Upper lobe of left lung (tissue), 6 donors: ENCODE measurements at regions not wholly inside any gene's neighbourhood (a gene's known extent, or its start where the extent isn't known, plus 50 kb on each side); places are given as distances from the start of the nearest gene placed in this dataset.
A peak's percentile ranks its signal among the peaks of the same experiment; 100 is the strongest.

Experiments used
- ATAC-seq, 2 donors: fragments of 200-7000 bp; cut with Tn5 transposase; one replicate each; pipeline ENCODE4 v1.9.1; 2022; ENCODE audit warnings: mild to moderate bottlenecking in 2 of 2, moderate library complexity in 2 of 2; ENCODE audit not compliant: low FRiP score in 2 of 2
- DNase-seq, 2 donors: peaks; one replicate each; pipeline ENCODE4 v3.0.0-alpha.2; 2019 to 2020
- H3K27ac ChIP-seq, 4 donors: fragments of 200-600 bp; sonication (generic); one replicate each; pipeline ENCODE4 v1.5.1; 2016 to 2019
- H3K27me3 ChIP-seq, 4 donors: fragments of 200-600 bp; sonication (generic); one replicate each; pipeline ENCODE4 v1.5.1; 2017 to 2019
- H3K36me3 ChIP-seq, 4 donors: fragments of 200-600 bp; sonication (generic); one replicate each; pipeline ENCODE4 v1.5.1; 2016 to 2019
- H3K4me1 ChIP-seq, 4 donors: fragments of 200-600 bp; sonication (generic); one replicate each; pipeline ENCODE4 v1.5.1; 2018 to 2019
- H3K4me3 ChIP-seq, 4 donors: fragments of 200-600 bp; sonication (generic); one replicate each; pipeline ENCODE4 v1.5.1; 2017 to 2019; ENCODE audit warnings: mild to moderate bottlenecking in 2 of 4, moderate library complexity in 1 of 4
- H3K9me3 ChIP-seq, 4 donors: fragments of 200-600 bp; sonication (generic); one replicate each; pipeline ENCODE4 v1.5.1; 2018 to 2019
- EP300 ChIP-seq, 4 donors: sonication (generic); formaldehyde crosslinking; IDR thresholded peaks; one replicate each; pipeline ENCODE4 v1.5.1; 2017; ENCODE audit warnings: antibody characterized with exemption in 4 of 4, control low read depth in 2 of 4
- POLR2A ChIP-seq, 4 donors: fragments of 450-650 bp; IDR thresholded peaks; one replicate each; pipeline ENCODE4 v1.5.1; 2016 to 2017; ENCODE audit warnings: antibody characterized with exemption in 4 of 4, mild to moderate bottlenecking in 2 of 4
- POLR2AphosphoS5 ChIP-seq, 2 donors: sonication (generic); formaldehyde crosslinking; IDR thresholded peaks; one replicate each; pipeline ENCODE4 v1.5.1; 2017; ENCODE audit warnings: antibody characterized with exemption in 2 of 2
- WGBS, 2 donors: methylation state at CpG; one replicate each; pipeline ENCODE4 v1.1.5; 2017 to 2018; 5-methylcytosine and 5-hydroxymethylcytosine counted together
- TF ChIP-seq, protein P1 (sequence below), 6 experiments: fragments of 450-650 bp in 4 of 6; fragments of 200-600 bp in 2 of 6; sonication (generic) in 2 of 6; IDR thresholded peaks; one replicate each; pipeline ENCODE4 v1.5.1; 2016 to 2019; ENCODE audit warnings: antibody characterized with exemption in 6 of 6
- donor health status: DM: no; HTN: no; CAD: no; lungs with moderate emphysema.
- donor health status: DM: no; HTN: yes; CAD: no; lungs with severe emphysema.

- DNase-seq (no peak), ATAC-seq (no peak)
- no peaks in the 10 kb centered on the region for H3K36me3 ChIP-seq
- no peaks in the 10 kb centered on the region for H3K4me1 ChIP-seq
- no peaks in the 10 kb centered on the region for H3K27me3 ChIP-seq
- WGBS, 2 donors = 82 to 83% methylated on average over 7 of the region's 7 CpGs
- no peak for TF ChIP-seq EP300 (IDR thresholded peaks at IDR 0.05)
- TF ChIP-seq POLR2A (IDR thresholded peaks at IDR 0.05) = no peak
- TF ChIP-seq, protein P1, sequence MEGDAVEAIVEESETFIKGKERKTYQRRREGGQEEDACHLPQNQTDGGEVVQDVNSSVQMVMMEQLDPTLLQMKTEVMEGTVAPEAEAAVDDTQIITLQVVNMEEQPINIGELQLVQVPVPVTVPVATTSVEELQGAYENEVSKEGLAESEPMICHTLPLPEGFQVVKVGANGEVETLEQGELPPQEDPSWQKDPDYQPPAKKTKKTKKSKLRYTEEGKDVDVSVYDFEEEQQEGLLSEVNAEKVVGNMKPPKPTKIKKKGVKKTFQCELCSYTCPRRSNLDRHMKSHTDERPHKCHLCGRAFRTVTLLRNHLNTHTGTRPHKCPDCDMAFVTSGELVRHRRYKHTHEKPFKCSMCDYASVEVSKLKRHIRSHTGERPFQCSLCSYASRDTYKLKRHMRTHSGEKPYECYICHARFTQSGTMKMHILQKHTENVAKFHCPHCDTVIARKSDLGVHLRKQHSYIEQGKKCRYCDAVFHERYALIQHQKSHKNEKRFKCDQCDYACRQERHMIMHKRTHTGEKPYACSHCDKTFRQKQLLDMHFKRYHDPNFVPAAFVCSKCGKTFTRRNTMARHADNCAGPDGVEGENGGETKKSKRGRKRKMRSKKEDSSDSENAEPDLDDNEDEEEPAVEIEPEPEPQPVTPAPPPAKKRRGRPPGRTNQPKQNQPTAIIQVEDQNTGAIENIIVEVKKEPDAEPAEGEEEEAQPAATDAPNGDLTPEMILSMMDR (IDR thresholded peaks at IDR 0.05) = no peak
- TF ChIP-seq POLR2AphosphoS5 (IDR thresholded peaks at IDR 0.05) = no peak
- no peak overlapping the region for H3K27ac ChIP-seq
- no peaks in the 10 kb centered on the region for H3K9me3 ChIP-seq
- no peak overlapping the region for H3K4me3 ChIP-seq
Measured at GRCh38 chr12:66767536-66767935, 88.7 kb upstream of the GRIP1 start.

- TF ChIP-seq, protein P1 (IDR thresholded peaks at IDR 0.05) = no peak
- no peak overlapping the region for H3K4me3 ChIP-seq
- H3K9me3 ChIP-seq = no peaks in the 10 kb centered on the region
- H3K27ac ChIP-seq = no peak overlapping the region
- DNase-seq (no peak), ATAC-seq (no peak)
- H3K4me1 ChIP-seq = no peaks in the 10 kb centered on the region
- 84% methylated on average over 5 of the region's 5 CpGs for WGBS, 2 donors
- H3K36me3 ChIP-seq = no peaks in the 10 kb centered on the region
- no peaks in the 10 kb centered on the region for H3K27me3 ChIP-seq
Measured at GRCh38 chr12:66768293-66768692, 89.4 kb upstream of the GRIP1 start.

DNA sequence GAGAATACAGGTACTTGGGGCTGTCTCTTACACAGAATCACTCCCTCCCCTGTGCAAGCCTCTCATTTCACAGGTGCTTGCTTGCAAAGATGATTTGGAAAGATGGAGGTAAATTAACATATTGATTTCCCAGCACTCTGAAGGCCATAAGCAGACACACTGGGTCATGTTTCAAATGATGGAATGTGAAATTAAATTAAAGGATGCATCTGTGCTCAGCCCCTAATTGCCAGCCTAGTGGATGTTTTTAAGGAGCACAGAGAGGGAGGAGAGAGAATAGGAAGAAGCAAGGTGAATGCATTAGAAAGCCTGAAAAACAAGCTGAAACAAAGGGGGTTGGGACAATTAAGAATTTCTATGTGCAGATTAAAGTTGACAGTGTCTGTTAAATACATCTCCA lies 96.1 kb upstream of the GRIP1 start:
- DNase-seq (no peak), ATAC-seq (no peak)
- Histone ChIP-seq H3K4me3 (no peak overlapping the region), H3K27ac (no peak overlapping the region), H3K9me3 (no peaks in the 10 kb centered on the region), H3K4me1 (no peaks in the 10 kb centered on the region), H3K36me3 (no peaks in the 10 kb centered on the region), H3K27me3 (no peaks in the 10 kb centered on the region)
- no peak for TF ChIP-seq POLR2AphosphoS5 (IDR thresholded peaks at IDR 0.05)
- TF ChIP-seq POLR2A (IDR thresholded peaks at IDR 0.05) = no peak
- no peak for TF ChIP-seq EP300 (IDR thresholded peaks at IDR 0.05)
- TF ChIP-seq, protein P1 (IDR thresholded peaks at IDR 0.05) = no peak

DNA sequence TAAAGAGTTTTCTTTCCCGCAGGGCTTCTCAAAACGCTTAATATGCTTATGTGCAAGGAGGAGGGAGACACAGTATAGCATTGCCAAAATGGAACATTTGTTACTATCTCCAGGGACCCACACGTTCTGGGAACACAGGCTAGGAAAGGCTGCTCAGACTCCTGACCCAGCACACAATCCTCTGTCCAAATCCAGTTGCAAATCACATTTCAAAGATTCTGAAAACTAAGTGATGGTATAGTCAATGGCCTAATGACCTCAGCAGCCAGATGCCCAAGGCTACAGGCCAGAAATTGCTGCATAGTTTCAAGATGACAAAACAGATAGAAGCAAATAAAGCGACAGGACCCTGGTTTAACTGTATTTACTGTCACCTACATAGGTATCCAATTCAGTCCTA lies 97.0 kb upstream of the GRIP1 start:
- no peak for ATAC-seq
- TF ChIP-seq, protein P1 (IDR thresholded peaks at IDR 0.05) = no peak
- TF ChIP-seq POLR2AphosphoS5 (IDR thresholded peaks at IDR 0.05) (no peak), POLR2A (IDR thresholded peaks at IDR 0.05) (no peak), EP300 (IDR thresholded peaks at IDR 0.05) (no peak)
- Histone ChIP-seq H3K27me3 (no peaks in the 10 kb centered on the region), H3K9me3 (no peaks in the 10 kb centered on the region), H3K4me1 (no peaks in the 10 kb centered on the region), H3K36me3 (no peaks in the 10 kb centered on the region), H3K4me3 (no peak overlapping the region), H3K27ac (no peak overlapping the region)
- no peak for DNase-seq
- 63 to 76% methylated on average over 4 of the region's 4 CpGs for WGBS, 2 donors

DNA sequence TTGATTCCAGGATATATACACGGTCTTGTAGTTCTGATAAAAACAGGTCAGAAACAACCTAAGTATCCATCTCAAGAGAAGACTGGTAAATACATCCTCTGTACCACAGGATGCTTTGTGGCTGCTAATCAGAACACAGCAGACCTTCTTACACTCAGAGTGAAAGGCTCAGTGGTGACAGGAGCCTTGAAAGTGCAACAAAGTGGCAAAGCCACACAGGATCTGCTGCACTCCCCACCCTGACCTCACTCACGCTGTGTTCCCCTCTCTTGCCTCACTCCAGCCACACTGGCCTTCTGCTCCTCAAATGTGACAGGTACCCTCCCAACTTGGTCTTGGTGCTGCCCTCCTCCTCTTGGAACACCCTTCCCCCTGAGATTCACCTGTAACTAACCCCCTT lies 98.1 kb upstream of the GRIP1 start:
- ATAC-seq (peak in 1 of 2 donors; percentile 30), DNase-seq (no peak)
- TF ChIP-seq, protein P1 (IDR thresholded peaks at IDR 0.05) = no peak
- TF ChIP-seq EP300 (IDR thresholded peaks at IDR 0.05) = no peak
- TF ChIP-seq POLR2A (IDR thresholded peaks at IDR 0.05) = no peak
- TF ChIP-seq POLR2AphosphoS5 (IDR thresholded peaks at IDR 0.05) = no peak
- H3K4me1 ChIP-seq = no peaks in the 10 kb centered on the region
- H3K27me3 ChIP-seq = no peaks in the 10 kb centered on the region
- no peak overlapping the region for H3K27ac ChIP-seq
- no peaks in the 10 kb centered on the region for H3K9me3 ChIP-seq
- no peaks in the 10 kb centered on the region for H3K36me3 ChIP-seq
- WGBS, 2 donors = 56% methylated on average over 2 of the region's 2 CpGs
- no peak overlapping the region for H3K4me3 ChIP-seq
